Muscle of leg (tissue), 3 donors: ENCODE measurements at regions not wholly inside any gene's neighbourhood (a gene's known extent, or its start where the extent isn't known, plus 50 kb on each side); places are given as distances from the start of the nearest gene placed in this dataset.

Experiments used
- DNase-seq: peaks from one replicate; pipeline ENCODE4 v3.0.0; 2013
- H3K27ac ChIP-seq: one replicate; pipeline ENCODE4 v1.5.1; 2013; ENCODE audit warnings: mild to moderate bottlenecking, low read length, control low read depth
- H3K27me3 ChIP-seq: one replicate; pipeline ENCODE4 v1.6.1; 2013; ENCODE audit warnings: low read length; ENCODE audit not compliant: control insufficient read depth, insufficient read depth
- H3K36me3 ChIP-seq: one replicate; pipeline ENCODE4 v1.6.1; 2013; ENCODE audit warnings: low read length; ENCODE audit not compliant: control insufficient read depth, insufficient read depth
- H3K4me1 ChIP-seq: one replicate; pipeline ENCODE4 v1.6.1; 2013; ENCODE audit warnings: low read length; ENCODE audit not compliant: control insufficient read depth, insufficient read depth
- H3K4me3 ChIP-seq: one replicate; pipeline ENCODE4 v1.5.1; 2013; ENCODE audit warnings: low read length, control low read depth
- H3K9me3 ChIP-seq: replicated peaks from 2 replicates; pipeline ENCODE4 v1.6.1; 2013; ENCODE audit warnings: low read depth, low read length; ENCODE audit not compliant: control insufficient read depth
- WGBS: methylation state at CpG from one replicate; pipeline ENCODE4 v1.1.5; 2013; ENCODE audit warnings: missing lambda C conversion rate; ENCODE audit not compliant: insufficient coverage; 5-methylcytosine and 5-hydroxymethylcytosine counted together

DNA sequence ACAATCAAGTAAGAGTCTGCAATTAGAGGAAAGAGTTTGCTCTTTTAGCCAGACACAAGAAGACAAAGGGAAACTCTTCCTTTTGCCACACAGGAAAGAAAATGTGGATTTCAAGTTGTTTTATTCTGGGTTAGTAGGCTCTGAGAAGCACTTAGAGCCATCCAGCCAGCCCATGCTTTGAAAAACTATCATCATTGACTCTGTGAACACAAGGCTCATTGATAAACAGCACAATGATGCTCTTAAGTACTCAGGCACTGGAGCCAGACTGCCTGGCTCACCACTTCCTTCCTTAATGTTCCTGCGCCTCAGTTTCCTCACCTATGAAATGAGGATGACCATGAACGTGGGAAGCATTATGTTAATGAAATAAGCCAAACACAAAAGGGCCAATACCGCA lies 150.2 kb upstream of the EEA1 start:
- H3K4me3 ChIP-seq = no peak overlapping the region
- DNase-seq = no peak
- H3K9me3 ChIP-seq = no peaks in the 10 kb centered on the region
- H3K27ac ChIP-seq = no peak overlapping the region
- H3K4me1 ChIP-seq = no peaks in the 10 kb centered on the region
- no peaks in the 10 kb centered on the region for H3K27me3 ChIP-seq
- H3K36me3 ChIP-seq = no peaks in the 10 kb centered on the region
- 83% methylated on average over 1 of the region's 3 CpGs for WGBS

DNA sequence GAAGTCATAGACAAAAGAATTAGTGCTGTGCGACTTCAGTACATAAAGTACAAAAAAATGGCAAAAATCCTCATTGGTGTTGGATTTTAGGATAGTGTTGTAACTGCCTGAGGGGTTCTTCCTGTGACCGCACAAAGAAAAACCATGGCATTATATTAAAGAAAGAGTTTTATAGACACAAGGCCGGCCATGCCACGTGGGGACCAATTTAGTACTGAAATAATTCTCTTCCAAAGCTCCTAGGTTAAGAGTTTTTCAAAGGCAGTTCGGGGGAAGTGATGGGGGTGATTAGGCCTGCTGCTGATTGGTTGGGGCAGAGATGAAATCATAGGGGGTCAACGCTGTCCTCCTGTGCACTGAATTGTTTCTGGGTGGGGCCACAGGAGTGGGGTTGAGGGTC lies 150.9 kb upstream of the EEA1 start:
- H3K4me3 ChIP-seq = no peak overlapping the region
- WGBS = 92% methylated on average over 2 of the region's 6 CpGs
- no peak for DNase-seq

DNA sequence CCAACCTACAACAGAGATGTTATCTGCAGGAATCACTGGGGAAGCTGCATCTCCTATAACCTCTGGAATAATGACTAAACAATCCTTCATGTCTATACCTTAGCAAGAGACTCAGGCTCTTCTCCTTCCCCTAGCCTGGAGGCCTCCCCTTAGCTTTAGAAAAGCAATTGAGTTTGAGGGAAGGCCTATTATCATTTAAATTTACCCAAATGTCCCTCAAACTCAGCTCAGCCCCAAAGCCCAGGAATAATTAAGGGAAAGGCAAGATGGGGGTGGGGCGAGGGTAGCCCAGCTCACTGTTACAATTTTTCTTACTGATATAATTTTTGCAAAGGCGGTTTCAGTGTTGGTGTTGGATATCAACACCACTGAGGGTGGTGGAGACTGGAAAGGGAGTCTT lies 151.4 kb upstream of the EEA1 start:
- H3K36me3 ChIP-seq = no peaks in the 10 kb centered on the region
- no peak for DNase-seq
- H3K27me3 ChIP-seq = no peaks in the 10 kb centered on the region
- H3K9me3 ChIP-seq = no peaks in the 10 kb centered on the region
- no peak overlapping the region for H3K27ac ChIP-seq
- no CpG with 5 or more reads among the region's 2 CpGs for WGBS
- no peak overlapping the region for H3K4me3 ChIP-seq
- H3K4me1 ChIP-seq = no peaks in the 10 kb centered on the region

More for the DNA sequence above, 150.9 kb upstream of the EEA1 start:
- Histone ChIP-seq H3K27me3 (no peaks in the 10 kb centered on the region), H3K9me3 (no peaks in the 10 kb centered on the region), H3K4me1 (no peaks in the 10 kb centered on the region), H3K27ac (no peak overlapping the region), H3K36me3 (no peaks in the 10 kb centered on the region)

DNA sequence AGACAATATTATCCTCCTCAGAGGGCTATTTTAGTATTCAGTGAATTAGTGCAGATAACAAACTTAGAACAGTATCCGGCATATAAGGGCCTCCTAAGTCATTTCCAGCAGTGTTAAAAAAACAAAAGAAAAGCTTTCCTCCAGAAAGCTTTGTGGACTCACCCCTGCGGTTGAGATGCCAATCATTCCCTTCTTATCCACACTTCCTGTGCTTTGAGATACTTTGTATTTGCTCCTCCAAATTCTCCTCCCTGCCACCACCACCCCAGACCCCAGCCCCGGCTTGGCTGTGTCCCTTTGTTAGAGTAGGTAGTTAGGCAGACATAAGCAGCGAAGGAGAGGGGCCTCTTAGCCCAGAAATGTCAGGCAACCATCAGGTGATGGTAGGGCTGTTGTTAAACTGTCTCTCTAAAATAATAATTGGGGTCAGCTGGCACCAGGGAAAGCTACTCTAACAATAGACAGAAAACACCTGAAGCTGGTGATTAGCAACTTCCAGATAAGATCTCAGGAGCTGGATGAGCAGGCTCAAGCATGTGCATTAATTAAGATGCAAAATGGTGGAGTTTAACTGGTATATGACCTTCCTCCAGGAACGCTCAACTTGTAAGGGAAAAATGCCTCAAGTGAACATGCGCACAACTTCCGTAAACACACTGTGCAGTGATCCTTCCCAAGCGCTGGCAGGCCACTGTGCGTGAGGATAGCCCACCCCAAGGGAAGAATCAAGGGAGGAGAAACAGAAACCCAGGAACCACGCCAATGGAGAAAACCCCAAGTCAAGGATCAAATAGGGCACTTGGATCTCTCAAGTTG lies 152.1 kb upstream of the EEA1 start:
- no peak for DNase-seq
- WGBS = 80% methylated on average over 6 of the region's 10 CpGs

DNA sequence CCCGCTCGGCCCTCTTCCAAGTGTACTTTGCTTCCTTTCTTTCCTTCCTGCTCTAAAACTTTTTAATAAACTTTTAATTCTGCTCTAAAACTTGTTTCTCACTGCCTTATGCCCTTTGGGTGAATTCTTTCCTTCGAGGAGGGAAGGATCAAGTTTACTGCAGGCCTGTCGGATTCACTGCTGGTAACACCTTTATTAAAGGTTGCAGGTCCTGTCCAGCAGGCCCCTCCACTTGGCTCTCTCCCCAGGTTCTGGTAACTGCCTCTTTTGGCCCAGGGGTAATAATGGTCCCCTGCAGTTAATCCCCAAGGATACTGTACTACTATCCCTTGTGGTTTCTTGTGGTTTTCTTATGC lies 152.7 kb upstream of the EEA1 start:
- Histone ChIP-seq H3K27me3 (no peaks in the 10 kb centered on the region), H3K36me3 (no peaks in the 10 kb centered on the region), H3K27ac (no peak overlapping the region), H3K4me1 (no peaks in the 10 kb centered on the region), H3K9me3 (peaks cover 8% of the 10 kb centered on the region), H3K4me3 (no peak overlapping the region)
- no peak for DNase-seq
- WGBS = 95% methylated on average over 2 of the region's 4 CpGs

More for the DNA sequence above, 152.1 kb upstream of the EEA1 start:
- Histone ChIP-seq H3K27ac (no peak overlapping the region), H3K4me3 (no peak overlapping the region), H3K36me3 (no peaks in the 10 kb centered on the region), H3K4me1 (no peaks in the 10 kb centered on the region), H3K27me3 (no peaks in the 10 kb centered on the region), H3K9me3 (peaks cover 3% of the 10 kb centered on the region)

DNA sequence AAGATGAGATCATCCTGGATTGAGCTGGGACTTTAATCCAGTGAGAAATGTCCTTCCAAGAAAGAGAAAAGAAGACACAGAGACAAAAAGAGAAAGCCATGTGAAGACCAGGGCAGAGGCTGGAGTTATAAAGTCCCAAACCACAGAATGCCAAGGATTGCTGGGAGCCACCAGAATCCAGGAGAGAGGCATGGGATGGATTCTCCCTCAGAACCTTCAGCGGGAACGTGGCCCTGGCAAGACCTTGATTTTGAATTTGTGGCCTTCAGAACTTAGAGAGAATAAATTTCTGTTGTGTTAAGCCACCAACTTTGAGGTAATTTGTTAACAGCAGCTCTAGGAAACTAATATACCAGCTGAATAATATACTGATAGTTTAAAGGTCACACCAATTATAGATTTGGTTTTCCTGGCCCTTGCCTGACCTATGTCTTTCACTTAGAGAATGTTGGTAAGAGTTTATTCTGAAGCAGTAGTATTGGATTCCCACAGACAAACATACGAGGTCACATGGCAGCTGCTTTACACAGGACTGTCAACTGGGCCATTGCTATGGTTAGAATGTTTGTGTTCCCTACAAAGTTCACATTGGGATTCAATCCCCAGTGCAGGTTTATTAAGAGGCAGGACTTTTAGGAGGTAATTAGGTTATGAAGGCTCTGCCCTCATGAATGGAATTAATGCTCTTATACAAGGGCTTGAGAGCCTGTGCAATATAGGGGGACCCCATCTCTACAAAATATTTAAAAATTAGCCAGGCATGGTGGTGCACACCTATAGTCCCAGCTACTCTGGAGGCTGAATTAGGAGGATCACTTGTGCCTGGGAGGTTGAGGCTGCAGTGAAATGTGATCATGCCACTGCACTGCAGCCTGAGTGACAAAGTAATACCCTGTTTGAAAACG lies 156.5 kb upstream of the EEA1 start:
- no peaks in the 10 kb centered on the region for H3K4me1 ChIP-seq
- H3K4me3 ChIP-seq = no peak overlapping the region
- no peak for DNase-seq
- H3K27me3 ChIP-seq = no peaks in the 10 kb centered on the region
- no peaks in the 10 kb centered on the region for H3K36me3 ChIP-seq
- peaks cover 8% of the 10 kb centered on the region for H3K9me3 ChIP-seq
- no peak overlapping the region for H3K27ac ChIP-seq
- WGBS = 100% methylated on average over 2 of the region's 4 CpGs

DNA sequence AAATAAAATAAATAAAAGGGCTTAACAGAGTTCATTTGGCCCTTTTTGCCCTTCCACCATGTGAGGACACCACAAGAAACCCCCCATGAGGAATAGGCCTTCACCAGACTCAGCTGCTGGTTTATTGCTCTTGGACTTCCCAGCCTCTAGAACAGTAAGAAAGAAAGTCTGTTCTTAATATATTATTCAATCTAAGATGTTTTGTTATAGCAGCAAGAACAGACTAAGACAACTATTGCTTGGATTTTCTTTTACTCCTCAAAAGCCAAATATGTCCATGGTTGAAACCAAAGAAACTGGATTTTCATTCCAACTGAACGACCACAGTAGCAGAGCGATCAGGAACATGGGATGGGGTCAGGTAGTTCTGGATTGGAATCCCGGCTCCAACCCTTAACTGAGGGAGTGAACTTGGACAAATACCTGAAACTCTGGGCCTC lies 157.2 kb upstream of the EEA1 start:
- 93% methylated on average over 3 of the region's 3 CpGs for WGBS
- H3K36me3 ChIP-seq = no peaks in the 10 kb centered on the region
- no peaks in the 10 kb centered on the region for H3K4me1 ChIP-seq
- peaks cover 8% of the 10 kb centered on the region for H3K9me3 ChIP-seq
- no peak overlapping the region for H3K4me3 ChIP-seq
- DNase-seq = no peak
- H3K27me3 ChIP-seq = no peaks in the 10 kb centered on the region
- no peak overlapping the region for H3K27ac ChIP-seq

DNA sequence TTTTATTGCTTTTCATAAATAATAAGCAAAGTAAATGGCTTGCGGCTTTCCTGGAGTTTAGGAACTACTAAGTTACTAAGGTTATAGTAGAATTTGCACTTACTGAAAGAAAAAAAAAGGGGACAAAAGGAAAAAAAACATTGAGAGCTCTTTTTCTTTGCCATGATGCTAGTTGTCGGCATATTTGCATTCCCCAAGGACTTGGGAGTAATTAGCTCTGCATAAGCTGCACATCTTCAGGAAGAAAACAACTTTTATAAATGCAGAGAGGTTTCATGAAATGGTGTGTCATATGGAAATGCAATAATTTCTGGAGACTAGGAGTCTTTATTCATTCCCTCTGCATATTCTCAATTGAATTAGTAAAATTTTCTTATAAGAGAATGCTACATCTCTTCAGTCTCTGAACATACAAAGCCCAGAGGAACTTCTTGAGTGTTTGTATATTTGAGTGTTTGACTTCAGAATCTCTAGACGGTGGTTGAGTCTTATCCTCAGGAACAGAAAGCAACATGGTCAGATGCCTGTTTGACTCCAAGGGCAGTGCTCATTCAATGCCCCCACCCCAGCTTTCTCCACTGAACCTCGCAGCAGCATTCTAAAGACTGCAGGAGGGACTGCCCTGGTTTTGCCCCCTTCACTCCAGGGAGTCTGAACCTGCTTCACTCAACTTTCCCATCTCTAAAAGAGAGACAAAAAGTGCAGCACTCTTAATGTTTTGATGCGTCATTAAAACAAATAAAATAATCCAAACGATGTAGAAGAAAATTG lies 158.9 kb upstream of the EEA1 start:
- H3K4me3 ChIP-seq = no peak overlapping the region
- no peak for DNase-seq
- H3K27ac ChIP-seq = no peak overlapping the region
- H3K4me1 ChIP-seq = no peaks in the 10 kb centered on the region
- WGBS = 100% methylated on average over 1 of the region's 6 CpGs
- no peaks in the 10 kb centered on the region for H3K27me3 ChIP-seq
- peaks cover 8% of the 10 kb centered on the region for H3K9me3 ChIP-seq
- no peaks in the 10 kb centered on the region for H3K36me3 ChIP-seq

DNA sequence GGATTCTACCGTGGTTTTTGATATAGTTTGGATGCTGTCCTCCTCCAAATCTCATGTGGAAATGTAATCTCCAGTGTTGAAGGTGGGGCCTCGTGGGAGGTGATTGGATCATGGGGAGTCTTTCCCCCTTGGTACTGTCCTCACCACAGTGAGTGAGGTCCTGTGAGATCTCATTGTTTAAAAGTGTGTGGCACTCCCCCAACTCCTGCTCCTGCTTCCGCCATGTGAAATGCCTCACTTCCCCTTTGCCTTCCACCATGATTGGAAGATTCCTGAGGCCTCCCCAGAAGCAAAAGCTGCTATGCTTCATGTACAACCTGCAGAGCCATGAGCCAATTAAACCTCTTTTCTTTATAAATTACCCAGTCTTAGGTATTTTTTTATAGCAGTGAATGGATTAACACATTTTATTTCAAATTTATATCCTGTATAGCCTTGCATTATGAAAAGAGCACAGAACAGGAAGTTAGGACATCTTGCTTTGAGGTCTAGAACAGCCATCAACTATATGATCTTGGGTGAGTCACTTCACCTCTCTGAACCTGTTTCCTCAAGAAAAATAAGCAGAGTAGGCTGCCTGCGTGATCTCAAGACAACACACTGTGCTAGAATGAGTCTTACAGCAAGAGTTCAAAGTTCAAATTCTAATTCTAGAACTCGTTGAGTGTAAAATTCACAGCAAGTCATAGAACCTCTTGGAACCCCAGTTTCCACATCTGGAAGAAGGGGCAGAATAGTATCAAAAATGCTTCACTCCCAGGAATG lies 160.9 kb upstream of the EEA1 start:
- Histone ChIP-seq H3K4me3 (no peak overlapping the region), H3K27me3 (no peaks in the 10 kb centered on the region), H3K9me3 (peaks cover 8% of the 10 kb centered on the region), H3K4me1 (no peaks in the 10 kb centered on the region), H3K27ac (no peak overlapping the region), H3K36me3 (no peaks in the 10 kb centered on the region)
- WGBS = 100% methylated on average over 1 of the region's 5 CpGs
- no peak for DNase-seq
